NCI-H1092 (cell line): ENCODE measurements at regions not wholly inside any gene's neighbourhood (a gene's known extent, or its start where the extent isn't known, plus 50 kb on each side); places are given as distances from the start of the nearest gene placed in this dataset.
"Not testable (repeated sequence)": the region's sequence is repeated elsewhere in the genome, so short reads cannot be mapped to it uniquely, and the experiment has no call there.

ENCODE experiments used
- DNase-seq: peaks from one replicate; lab custom pipeline; 2025; lab: John Stamatoyannopoulos, UW

DNA sequence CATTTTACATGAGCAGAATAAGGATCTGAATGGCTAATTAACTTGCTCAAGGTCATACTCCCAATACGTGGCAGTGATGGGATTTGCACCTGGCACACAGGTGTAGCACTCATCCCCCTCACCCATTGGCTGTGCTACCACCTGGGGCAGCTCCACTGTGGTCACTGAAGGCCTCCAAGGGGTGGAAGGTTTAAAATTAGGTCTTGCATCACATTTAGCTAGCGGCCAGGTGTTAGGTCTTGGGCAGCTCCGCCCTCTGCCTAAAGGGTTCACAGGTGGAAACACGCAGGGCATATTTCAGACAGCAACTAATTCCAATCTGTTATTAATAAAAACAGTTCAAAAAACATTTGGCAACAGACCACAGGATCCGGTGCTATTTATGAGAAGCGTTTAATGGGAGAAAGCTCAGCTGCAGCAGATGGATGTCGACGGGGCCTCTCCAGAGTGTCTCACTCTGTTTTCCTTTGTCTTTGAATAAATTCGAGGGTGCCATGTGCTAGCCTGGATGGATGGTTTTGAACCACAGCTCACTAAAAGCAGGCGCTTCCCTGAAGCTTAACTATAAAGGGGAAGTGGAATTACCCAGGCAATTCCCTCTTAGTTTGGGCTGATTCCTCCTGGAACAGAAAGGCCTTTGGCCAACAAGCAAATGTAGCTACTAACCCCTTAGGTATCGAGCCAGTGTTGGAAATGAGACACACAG lies 1017.6 kb downstream of the TYW1 start:
- peak; percentile 23 for DNase-seq

DNA sequence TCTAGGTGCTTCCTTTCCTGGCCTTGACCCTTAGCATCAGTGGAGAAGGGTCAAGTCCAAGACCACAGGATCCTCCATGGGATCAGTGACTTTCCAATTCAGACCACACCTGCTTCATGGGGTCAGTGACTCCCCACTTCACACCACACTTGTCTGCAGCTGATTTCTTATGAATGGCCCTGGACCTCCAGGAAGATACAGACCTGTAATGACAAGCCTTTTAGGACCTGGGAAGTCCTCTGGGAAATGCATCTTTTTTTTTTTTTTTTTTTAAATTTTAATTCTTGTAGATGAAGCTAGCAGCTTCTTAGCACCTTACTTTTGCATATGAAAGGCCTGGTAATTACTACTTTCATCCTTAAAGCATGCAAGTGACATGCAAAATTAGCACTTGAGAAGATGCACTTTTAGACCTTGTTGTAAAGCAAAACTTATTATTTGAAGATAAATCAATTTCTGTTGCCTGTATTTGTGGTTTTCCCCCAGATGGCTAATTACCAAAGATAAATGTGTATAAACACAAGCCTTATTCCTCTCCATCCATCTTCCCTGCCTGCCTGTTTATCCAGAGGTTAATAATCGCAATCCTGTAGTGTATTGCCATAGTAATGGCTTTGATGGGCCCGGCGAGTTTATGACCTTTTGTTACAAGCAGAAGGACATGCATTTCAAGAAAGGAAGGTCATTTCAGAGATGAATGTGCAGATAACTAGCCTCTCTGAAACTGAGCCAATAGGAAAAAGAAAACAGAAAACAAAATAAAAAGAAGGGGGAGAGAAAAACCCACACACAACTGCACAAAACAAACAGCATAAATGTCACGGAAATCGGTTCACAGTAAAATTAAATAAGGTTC lies 1018.7 kb downstream of the TYW1 start:
- no peak for DNase-seq

DNA sequence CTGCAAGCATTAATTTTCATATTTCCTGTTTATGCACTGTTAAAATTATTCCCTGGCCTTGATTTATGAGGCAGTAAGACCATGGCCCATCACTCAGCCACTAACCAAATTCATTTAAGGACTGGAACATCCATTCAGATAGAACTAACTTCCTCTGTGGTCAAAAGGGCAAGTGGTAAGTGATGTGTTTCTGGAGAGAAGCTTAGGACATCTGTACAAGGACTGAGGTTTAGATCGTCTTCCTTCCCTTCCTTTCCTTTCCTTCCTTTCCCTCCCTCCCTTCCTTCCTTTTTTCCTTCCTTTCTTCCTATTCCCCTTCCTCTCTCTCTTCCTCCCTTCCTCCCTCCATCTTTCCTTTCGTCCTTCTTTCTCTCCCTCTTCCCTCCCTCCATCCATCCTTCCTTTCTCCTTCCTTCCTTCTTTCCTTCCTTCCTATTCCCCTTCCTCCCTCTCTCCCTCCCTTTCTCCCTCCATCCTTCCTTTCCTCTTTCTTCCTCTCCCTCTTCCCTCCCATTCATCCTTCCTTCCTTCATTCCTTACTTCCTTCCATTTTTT lies 1019.4 kb downstream of the TYW1 start:
- no peak for DNase-seq

DNA sequence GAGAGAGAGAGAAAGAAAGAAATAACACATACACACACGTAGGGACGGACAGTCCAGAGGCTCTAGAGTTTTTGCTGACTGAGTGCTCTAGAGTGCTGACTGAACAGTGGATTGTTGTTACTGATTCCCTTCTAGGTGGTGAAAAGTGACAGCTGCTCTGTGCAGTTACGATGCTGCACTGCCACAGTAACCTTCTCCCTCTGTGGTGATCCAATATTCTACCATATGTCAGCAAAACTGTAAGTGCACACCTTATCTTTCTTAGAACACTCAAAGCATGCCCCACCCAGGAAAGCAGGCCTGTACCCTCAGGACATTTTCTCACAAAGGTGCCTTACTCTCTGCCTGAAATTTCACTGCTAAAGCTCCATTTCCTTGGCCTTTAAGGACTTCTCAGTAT lies 1023.5 kb downstream of the TYW1 start:
- DNase-seq, result no peak

DNA sequence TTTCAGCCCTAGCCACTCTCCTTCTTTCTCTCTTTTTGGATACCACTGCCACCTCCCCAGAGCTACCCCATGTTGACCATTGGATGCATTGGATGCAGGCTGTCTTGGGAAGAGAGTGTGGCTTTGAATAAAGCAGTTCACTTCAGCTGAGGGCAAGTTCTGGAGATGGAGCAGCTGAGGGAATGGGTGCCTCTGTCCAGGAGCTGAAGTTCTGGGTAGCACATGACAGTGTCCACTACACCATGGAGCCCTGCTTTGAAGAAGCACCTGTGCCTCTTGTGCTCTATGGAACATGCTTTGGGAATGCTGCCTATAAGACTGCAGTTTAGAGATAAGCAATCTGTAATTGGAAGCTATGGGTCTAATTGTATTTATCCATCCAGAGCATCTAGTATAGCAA lies 1028.7 kb downstream of the TYW1 start:
- no peak for DNase-seq

DNA sequence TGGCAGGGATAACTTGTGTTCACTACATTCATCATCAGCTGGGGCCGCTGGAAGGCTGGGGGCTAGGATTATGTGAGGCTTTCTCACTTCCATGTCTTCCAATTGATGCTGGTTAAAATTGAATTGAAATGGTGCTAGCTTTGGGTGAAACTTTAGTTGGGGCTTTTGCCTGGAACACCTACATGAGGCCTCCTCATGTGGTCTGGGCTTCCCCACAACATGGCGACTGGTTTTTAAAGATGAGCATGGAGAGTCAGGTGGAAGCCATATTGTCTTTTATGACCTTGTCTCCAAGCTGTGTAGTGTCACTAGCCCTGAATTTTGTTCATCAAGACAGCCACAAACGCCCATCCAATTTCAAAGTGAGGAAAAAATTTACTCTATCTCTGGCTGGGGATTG lies 1033.9 kb downstream of the TYW1 start:
- DNase-seq, result no peak

DNA sequence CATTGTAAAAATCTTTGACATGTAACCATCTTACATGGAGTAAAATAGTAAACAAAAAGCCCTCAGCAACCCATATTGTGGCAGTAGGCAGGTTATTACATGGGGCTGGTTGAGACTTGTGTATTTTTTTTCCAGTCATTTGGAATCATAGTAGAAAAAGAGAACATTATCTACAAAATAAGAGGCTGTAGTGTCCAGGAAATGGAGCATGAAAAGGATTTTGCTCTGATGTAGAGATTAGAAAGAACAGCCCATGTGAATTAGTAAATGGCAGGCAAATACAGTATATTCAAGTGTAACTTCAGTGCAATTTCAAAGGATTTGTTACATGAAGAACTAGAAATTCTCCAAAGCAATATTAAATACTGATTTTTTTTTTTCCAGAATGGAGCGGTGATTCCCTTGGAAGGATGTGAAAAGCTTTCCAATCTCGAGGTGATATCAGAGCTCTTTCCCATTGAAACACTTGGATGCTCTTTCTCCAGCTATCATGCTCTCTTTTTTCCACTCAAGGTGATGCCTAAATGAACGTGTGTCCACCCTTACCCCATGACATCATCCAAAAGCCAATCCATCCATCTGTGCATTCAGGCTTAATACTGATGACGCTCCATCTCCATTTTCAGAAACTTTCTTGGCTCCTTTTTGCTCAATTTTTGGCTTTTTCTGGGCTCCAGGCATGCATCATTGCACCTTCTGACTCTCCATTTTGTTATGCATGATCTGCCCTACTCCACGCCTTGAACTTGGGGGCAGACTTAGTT lies 1034.7 kb downstream of the TYW1 start:
- no peak for DNase-seq

DNA sequence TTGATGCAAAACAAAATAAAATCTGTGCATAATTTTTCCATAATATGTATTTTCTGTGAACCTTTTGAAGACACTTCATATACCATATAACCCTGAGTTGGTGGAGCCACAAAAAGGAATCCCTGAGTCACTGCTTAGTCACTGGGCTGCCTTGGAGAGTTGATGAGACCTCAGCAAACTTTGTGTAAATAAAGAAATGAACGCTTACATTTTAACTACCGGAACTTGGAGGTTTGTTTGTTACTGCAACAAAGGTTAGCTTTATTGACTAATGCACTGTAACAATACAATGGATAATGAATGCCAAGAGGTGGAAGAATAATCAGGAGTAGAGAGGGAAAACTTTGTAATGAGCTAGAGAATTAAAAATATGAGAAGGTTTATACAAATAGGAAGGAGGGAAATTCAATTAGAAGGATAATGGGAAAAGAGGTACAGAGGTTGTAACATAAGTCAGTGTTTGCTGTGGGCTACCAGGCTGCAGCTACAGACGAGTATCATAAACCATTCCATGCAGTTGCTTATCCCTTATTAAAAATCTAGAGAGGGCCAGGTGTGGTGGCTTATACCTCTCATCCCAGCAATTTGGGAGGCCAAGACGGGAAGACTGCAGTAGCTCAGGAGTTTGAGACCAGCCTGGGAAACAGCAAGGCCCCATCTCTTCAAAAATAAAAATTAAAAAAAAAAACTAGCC lies 1042.1 kb downstream of the TYW1 start:
- DNase-seq, result no peak

DNA sequence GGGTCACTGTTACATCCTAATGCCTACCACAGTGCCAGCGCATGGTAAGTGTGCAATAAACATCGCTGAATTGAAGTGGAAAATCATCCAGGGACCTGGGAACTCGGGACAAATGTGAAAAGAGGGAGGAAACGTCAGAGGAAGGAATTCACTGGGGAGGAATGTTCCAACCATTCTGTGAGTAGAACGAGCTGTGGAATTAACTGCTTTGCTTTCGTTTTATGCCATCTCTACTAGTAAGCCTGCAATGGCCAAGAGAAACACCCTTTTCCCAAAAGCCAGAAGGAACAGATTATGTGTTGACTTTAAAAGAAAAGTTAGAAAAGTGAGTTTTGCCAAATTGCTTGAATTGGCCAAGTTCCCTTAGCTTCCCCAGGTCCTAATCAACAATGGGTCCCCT lies 1044.9 kb downstream of the TYW1 start:
- no peak for DNase-seq

DNA sequence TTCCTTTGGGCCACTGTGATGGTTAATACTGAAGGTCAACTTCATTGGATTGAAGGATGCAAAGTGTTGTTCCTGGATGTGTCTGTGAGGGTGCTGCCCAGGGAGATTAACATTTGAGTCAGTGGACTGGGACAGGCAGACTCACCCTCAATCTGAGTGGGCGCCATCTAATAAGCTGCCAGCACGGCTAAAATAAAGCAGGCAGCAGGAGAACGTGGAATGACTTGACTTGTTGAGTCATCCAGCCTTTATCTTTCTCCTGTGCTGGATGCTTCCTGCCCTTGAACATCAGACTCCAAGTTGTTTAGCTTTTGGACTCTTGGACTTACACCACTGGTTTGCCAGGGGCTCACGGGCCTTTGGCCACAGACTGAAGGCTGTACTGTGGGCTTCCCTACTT lies 1046.9 kb downstream of the TYW1 start:
- no peak for DNase-seq

DNA sequence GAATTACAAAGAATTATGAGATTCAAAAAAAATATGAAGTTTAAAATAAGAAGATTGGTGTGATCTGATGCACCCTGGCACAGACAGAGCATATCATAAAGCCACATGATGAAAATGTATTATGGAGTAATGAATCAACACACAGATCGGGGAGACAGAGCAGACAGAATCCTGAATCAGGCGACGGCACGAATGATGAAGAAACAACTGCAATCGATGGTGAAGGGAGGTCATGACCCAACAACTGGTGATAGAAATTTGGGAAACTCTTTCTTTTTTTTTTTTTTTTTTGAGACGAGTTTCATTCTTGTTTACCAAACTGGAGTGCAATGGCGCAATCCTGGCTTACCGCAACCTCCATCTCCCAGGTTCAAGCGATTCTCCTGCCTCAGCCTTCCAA lies 1054.0 kb downstream of the TYW1 start:
- no peak for DNase-seq

DNA sequence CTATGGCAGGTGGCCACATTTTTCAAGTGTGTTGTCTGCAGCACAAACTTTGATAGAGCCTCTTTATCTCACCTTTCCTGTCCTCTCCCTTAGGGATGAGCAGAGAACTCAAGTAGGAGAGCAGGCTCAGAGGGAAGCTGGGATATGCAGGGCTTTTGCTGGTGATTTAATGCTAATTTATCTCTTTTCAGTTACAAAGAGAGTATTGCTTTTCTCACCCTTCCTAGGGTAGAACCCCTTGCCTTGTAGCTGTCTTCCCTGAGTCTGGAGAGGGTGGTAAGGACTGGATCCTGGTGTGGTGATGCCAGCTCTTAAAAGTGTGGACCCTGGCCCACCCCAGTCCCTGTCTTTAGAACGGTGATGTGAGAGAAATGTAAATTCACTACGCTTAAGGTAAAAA lies 1061.4 kb downstream of the TYW1 start:
- no peak for DNase-seq

DNA sequence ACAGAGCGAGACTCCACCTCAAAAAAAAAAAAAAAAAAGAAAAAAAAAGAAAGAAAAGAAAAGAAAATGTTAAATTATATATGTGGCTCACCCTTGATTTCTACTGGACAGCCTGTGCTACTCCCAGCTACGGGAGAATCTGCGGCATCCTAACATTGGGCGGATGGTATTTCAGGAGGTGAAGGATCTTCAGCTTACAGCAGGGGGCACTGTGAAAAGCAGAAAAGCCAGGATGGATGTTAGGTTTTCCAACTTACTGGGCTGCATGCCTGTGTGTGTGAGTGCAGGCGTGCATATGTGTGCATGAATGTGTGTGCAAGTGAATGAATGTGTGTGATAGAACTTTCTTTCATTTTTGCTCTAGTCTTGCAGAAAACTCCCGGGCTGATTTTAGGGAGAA lies 1066.5 kb downstream of the TYW1 start:
- DNase-seq, result no peak

DNA sequence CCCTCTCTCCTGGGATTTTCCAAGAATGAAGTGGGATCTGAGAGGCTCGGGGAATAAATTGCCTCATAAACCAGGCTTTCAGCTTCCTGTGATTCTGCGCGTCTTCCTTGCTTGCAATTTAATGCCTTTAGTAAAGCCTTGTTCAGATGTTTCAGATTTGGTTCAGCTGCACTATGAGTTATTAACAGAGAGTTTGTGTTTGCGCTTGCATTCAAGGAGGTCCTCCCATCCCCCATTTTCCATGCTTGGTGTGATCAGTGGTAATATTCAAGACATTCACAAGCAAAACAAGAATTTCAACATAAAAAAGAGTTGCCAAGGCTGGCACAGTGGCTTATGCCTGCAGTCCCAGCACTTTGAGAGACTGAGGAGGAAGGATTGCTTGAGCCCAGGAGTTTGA lies 1068.9 kb downstream of the TYW1 start:
- DNase-seq, result no peak

DNA sequence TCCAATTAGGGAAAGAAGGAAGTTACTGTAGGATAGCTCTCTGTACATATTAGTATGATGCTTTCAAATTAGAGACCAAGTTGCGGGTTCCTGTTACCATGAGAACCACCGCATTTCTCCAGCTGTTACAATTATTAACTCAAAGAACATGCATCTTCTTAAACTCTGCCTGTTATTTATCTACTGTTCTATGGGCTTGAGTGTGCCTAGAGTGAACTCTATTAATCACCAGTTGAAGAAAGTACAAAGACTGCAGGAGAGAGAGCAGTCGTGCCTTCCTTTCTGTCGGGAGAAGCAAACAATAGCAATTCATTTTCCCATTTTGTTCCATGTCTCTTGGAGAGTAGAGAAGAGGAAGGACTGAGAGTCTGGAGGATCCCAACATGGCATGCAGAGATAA lies 1071.2 kb downstream of the TYW1 start:
- no peak for DNase-seq

DNA sequence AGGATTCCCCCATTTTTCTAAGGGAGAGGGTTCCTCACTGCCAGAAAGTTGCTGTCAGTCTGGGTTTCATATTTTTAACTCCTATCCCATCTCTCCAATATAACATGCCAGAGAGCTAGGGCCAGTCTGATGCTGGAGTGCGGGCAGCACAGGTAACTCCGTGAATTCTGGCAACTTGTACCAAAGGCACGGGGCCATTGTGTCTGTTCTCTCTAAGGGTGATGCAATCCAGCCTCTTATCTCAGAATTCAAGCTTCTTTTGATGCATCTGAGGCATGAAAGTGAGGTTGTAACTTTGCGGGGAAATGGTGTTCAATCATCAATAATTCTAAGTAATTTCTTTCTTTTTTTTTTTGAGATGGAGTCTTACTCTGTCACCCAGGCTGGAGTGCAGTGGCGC lies 1074.4 kb downstream of the TYW1 start:
- DNase-seq, result no peak

DNA sequence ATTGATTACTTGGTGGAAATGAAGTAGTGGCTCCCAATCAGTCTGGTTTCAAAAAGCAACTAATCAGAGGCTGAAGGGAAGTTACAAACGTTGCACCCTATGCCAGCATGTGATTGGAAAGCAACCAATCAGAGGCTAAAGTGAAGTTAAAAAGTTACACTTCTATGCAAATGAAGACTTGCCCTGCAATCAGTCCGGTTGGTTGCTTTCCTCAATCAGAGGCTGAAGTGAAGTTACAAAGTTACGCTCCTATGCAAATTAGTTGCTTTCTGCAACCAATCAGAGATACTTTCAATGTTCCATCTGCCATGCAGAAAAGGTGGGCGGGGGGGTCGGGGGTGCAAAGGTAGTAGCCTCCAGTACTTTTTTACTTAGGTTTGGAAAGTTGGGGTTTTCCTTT lies 1077.1 kb downstream of the TYW1 start:
- DNase-seq, result no peak

DNA sequence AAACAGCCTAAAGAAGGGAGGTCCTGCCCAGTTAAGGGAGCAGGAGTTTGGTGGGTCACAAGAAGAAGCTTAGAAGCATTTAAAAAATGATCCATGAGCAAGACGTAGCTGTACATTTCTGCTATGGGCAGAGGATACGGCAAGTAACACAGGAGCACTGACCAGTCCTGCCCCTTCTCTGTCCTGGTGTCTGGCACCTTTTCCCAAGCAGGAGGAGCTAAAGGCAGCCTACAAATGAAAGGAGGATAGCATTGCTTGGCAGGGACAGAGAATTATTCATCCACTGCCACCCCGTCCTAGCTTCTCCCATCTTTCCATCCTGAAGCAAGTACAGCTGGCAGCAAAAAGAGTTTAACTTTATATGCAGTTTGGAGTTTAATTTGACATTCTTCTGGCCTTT lies 1077.6 kb downstream of the TYW1 start:
- no peak for DNase-seq

DNA sequence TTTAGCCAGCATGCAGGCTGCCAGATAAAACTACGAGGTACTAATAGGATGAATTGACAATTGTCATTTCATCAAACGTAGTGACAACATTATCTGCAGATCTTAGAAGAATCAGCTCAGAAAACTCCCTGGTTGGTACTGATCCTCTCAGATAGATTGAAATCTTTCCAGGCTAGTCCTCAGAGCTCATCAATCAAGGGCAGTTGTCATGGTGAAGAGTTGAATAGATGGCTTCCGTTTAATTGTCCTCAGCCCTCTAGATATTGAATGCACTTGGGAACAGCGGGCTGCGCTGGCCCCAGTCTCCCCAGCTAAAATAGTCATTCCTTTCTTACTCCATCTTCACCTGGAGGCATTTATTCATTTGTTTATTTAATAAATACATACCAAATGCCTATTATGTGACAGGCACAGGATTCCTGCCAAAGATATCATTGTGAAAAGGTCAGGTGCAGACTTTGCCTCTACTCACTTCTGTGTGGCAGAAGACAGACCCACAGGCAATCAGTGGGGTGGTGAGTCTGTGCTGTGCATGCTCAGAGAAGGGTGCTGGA lies 1081.6 kb downstream of the TYW1 start:
- no peak for DNase-seq

DNA sequence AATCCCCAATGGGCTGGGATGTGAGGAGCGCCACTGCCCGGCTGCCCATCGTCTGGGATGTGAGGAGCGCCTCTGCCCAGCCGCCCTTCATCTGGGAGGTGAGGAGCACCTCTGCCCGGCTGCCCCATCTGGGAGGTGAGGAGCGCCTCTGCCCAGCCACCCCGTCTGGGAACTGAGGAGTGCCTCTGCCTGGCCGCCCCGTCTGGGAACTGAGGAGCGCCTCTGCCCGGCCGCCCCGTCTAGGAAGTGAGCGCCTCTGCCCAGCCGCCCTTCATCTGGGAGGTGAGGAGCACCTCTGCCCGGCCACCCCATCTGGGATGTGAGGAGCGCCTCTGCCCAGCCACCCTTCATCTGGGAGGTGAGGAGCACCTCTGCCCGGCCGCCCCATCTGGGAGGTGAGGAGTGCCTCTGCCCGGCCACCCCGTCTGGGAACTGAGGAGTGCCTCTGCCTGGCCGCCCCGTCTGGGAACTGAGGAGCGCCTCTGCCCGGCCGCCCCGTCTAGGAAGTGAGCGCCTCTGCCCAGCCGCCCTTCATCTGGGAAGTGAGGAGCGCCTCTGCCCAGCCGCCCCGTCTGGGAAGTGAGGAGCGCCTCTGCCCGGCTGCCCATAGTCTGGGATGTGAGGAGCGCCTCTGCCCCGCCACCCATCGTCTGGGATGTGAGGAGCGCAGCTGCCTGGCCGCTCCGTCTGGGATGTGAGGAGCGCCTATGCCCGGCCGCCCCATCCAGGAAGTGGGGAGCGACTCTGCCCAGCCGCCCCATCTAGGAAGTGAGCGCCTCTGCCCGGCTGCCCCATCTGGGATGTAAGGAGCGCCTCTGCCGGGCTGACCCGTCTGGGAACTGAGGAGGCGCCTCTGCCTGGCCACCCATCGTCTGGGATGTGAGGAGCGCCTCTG lies 1085.7 kb downstream of the TYW1 start:
- DNase-seq, result not testable (repeated sequence)
